Activated CD4-positive, alpha-beta T cell treated with anti-CD3 and anti-CD28 coated beads, Interleukin-2, amount 50 U/mL, for 1 hour (primary cell): ENCODE measurements at regions not wholly inside any gene's neighbourhood (a gene's known extent, or its start where the extent isn't known, plus 50 kb on each side); places are given as distances from the start of the nearest gene placed in this dataset.

Experiments
- DNase-seq: peaks from one replicate; pipeline ENCODE4 v3.0.0-alpha.2; 2020

GRCh38 chr5:57332361-57332760, 150.2 kb downstream of the ACTBL2 start:
- no peak for DNase-seq

GRCh38 chr5:57327561-57328367, 153.9 kb downstream of the GPBP1 start:
- no peak for DNase-seq

GRCh38 chr5:57325678-57326397, 152.0 kb downstream of the GPBP1 start:
- DNase-seq: no peak

GRCh38 chr5:57324861-57325260, 151.0 kb downstream of the GPBP1 start:
- DNase-seq: no peak

- DNase-seq: no peak
Measured at GRCh38 chr5:57324181-57324580, 150.3 kb downstream of the GPBP1 start.

GRCh38 chr5:57320582-57320981, 146.7 kb downstream of the GPBP1 start:
- no peak for DNase-seq

GRCh38 chr5:57319628-57320027, 145.8 kb downstream of the GPBP1 start:
- no peak for DNase-seq

GRCh38 chr5:57318251-57318650, 144.4 kb downstream of the GPBP1 start:
- DNase-seq: no peak

GRCh38 chr5:57317341-57317740, 143.5 kb downstream of the GPBP1 start:
- DNase-seq: no peak

GRCh38 chr5:57316798-57317327, 143.0 kb downstream of the GPBP1 start:
- no peak for DNase-seq

GRCh38 chr5:57315941-57316340, 142.1 kb downstream of the GPBP1 start:
- DNase-seq: no peak
